M059J (cell line): ENCODE measurements at regions not wholly inside any gene's neighbourhood (a gene's known extent, or its start where the extent isn't known, plus 50 kb on each side); places are given as distances from the start of the nearest gene placed in this dataset.
A peak's percentile ranks its signal among the peaks of the same experiment; 100 is the strongest.
"Not testable (repeated sequence)": the region's sequence is repeated elsewhere in the genome, so short reads cannot be mapped to it uniquely, and the experiment has no call there.

Experiments used
- DNase-seq: peaks from one replicate; pipeline ENCODE4 v3.0.0-alpha.2; 2012; ENCODE audit warnings: low read depth

GRCh38 chr5:174520420-174521396 is 203.7 kb upstream of the MSX2 start:
- no peak for DNase-seq

- DNase-seq, result no peak
These were observed 202.9 kb upstream of the MSX2 start for GRCh38 chr5:174521449-174521848.

- DNase-seq, result no peak
These were observed 201.7 kb upstream of the MSX2 start for GRCh38 chr5:174522480-174523260.

- DNase-seq, result no peak
These were observed 200.9 kb upstream of the MSX2 start for GRCh38 chr5:174523311-174524071.

- no peak for DNase-seq
These were observed 200.0 kb upstream of the MSX2 start for GRCh38 chr5:174524351-174524750.

- no peak for DNase-seq
These were observed 198.2 kb upstream of the MSX2 start for GRCh38 chr5:174526177-174526576.

- no peak for DNase-seq
These were observed 196.4 kb upstream of the MSX2 start for GRCh38 chr5:174527916-174528540.

- peak; percentile 30 for DNase-seq
These were observed 195.4 kb upstream of the MSX2 start for GRCh38 chr5:174528821-174529544.

- peak; percentile 64 for DNase-seq
These were observed 194.3 kb upstream of the MSX2 start for GRCh38 chr5:174529925-174530681.

GRCh38 chr5:174531782-174532191 is 192.6 kb upstream of the MSX2 start:
- peak; percentile 87 for DNase-seq

- DNase-seq, result peak; percentile 98
These were observed 191.6 kb upstream of the MSX2 start for GRCh38 chr5:174532455-174533453.

GRCh38 chr5:174533751-174534241 is 190.6 kb upstream of the MSX2 start:
- DNase-seq, result peak; percentile 99

GRCh38 chr5:174535669-174536068 is 188.7 kb upstream of the MSX2 start:
- peak; percentile 90 for DNase-seq

GRCh38 chr5:174539823-174540222 is 184.6 kb upstream of the MSX2 start:
- DNase-seq, result not testable (repeated sequence)

- DNase-seq, result no peak
These were observed 182.3 kb upstream of the MSX2 start for GRCh38 chr5:174542037-174542436.

GRCh38 chr5:174542471-174542870 is 181.9 kb upstream of the MSX2 start:
- no peak for DNase-seq

- peak; percentile 32 for DNase-seq
These were observed 178.5 kb upstream of the MSX2 start for GRCh38 chr5:174545926-174546325.

- no peak for DNase-seq
These were observed 176.6 kb upstream of the MSX2 start for GRCh38 chr5:174547814-174548213.

- peak; percentile 89 for DNase-seq
These were observed 175.1 kb upstream of the MSX2 start for GRCh38 chr5:174549254-174549653.
